Activated T-cell treated with anti-CD3 and anti-CD28 coated beads for 24 hours (primary cell): ENCODE measurements at regions not wholly inside any gene's neighbourhood (a gene's known extent, or its start where the extent isn't known, plus 50 kb on each side); places are given as distances from the start of the nearest gene placed in this dataset.
"Not testable (repeated sequence)": the region's sequence is repeated elsewhere in the genome, so short reads cannot be mapped to it uniquely, and the experiment has no call there.

Source experiments
- DNase-seq: peaks from one replicate; pipeline ENCODE4 v3.0.0-alpha.2; 2020; ENCODE audit warnings: low read depth

GRCh38 chr17:26936645-26937044, 357.3 kb upstream of the WSB1 start:
- not testable (repeated sequence) for DNase-seq

- not testable (repeated sequence) for DNase-seq
These were observed 356.1 kb upstream of the WSB1 start for GRCh38 chr17:26937750-26938322.

GRCh38 chr17:26939755-26940154, 354.2 kb upstream of the WSB1 start:
- DNase-seq, result not testable (repeated sequence)

DNA sequence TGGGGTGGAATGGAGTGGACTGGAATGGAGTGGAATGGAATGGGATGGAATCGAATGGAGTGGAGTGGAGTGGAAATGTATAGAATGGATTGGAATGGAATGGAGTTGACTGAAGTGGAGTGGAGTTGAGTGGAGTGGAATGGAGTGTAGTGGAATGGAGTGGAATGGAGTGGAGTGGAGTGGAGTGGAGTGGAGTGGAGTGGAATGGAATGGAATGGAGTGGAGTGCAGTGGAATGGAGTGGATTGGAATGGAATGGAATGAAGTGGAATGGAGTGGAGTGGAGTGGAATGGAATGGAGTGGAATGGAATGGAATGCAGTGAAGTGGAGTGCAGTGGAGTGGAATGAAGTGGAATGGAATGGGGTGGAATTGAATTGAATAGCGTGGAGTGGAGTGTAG, 353.3 kb upstream of the WSB1 start:
- not testable (repeated sequence) for DNase-seq

GRCh38 chr17:26962255-26963162, 331.4 kb upstream of the WSB1 start:
- no peak for DNase-seq

GRCh38 chr17:26963163-26963503, 330.8 kb upstream of the WSB1 start:
- DNase-seq, result no peak

DNA sequence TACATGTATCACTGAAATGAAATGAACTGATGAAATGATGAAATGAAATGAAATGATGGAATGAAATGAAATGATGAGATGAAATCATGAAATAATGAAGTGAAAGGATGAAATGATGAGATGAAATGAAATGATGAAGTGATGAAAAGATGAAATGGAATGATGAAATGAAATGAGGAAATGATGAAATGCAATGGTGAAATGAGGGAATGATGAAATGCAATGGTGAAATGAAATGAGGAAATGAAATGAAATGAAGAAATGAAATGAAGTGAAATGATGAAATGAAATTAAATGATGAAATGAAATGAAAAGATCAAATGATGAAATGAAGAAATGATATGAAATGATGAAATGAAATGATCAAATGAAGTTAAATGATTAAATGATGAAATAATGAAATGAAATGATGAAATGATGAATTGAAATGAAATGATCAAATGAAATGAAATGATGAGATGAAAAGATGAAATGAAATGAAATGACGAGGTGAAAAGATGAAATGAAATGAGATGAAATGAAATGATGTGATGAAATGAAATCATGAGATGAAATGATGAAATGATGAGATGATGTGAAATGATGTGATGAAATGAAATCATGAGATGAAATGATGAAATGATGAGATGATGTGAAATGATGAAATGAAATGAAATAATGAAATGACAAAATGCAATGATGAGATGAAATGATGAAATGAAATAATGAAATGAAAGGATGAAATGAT, 327.9 kb upstream of the WSB1 start:
- not testable (repeated sequence) for DNase-seq

DNA sequence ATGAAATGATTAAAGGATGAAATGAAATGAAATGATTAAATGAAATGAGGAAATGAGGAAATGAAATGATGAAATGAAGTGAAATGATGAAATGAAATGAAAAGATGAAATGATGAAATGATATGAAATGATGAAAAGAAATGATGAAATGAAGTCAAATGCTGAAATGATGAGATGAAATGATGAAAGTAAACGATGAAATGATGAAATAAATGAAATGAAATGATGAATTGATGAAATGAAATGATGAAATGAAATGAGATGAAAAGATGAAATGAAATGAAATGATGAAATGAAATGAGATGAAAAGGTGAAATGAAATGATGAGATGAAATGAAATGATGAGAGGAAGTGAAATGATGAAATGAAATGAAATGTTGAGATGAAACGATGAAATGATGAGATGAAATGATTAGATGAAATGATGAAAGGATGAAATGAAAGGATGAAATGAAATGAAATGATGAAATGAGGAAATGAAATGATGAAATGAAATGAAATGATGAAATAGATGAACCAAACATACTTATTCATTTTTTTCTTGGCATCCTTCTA, 327.2 kb upstream of the WSB1 start:
- DNase-seq, result not testable (repeated sequence)

GRCh38 chr17:26981845-26982425, 312.0 kb upstream of the WSB1 start:
- DNase-seq, result not testable (repeated sequence)

DNA sequence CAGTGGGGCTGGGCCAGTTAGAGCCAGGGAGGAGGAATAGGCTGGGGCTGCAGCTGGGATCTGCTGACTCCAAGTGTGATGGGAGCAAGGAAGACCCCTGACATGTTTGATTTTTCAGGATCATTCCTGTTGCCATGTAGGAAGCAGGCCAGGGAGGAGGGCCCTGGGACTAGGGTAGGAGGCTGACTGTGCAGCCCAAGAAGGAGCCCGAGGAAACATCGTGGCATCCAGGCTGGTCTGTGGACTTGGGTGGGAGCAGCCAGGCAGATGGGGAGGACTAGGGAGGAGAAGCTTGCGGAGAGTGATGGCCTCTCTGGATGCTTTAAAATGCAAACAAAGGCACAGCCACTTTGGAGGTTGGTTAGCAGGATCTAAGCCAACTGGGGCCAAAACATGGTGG, 311.4 kb upstream of the WSB1 start:
- DNase-seq, result not testable (repeated sequence)

DNA sequence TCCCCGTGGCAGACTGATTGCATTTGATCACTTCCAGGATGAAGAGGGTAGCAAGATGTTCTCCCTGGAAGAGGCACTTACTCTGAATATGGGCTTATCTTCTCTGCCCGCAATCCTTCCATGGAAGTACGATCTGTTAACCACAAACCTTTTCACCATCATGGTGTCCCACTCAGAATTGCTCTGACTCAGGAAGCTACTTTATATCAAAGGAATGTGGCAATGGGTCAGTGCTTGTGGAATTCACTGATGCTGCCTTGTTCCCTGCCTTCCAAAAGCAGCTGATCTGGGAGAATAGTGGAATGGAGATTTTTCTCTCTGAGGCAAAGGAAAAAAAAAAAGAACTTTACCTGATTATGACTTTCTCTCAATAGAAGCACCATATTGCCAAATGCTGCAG, 306.1 kb upstream of the WSB1 start:
- DNase-seq, result not testable (repeated sequence)

GRCh38 chr17:26994648-26995047, 299.3 kb upstream of the WSB1 start:
- not testable (repeated sequence) for DNase-seq

DNA sequence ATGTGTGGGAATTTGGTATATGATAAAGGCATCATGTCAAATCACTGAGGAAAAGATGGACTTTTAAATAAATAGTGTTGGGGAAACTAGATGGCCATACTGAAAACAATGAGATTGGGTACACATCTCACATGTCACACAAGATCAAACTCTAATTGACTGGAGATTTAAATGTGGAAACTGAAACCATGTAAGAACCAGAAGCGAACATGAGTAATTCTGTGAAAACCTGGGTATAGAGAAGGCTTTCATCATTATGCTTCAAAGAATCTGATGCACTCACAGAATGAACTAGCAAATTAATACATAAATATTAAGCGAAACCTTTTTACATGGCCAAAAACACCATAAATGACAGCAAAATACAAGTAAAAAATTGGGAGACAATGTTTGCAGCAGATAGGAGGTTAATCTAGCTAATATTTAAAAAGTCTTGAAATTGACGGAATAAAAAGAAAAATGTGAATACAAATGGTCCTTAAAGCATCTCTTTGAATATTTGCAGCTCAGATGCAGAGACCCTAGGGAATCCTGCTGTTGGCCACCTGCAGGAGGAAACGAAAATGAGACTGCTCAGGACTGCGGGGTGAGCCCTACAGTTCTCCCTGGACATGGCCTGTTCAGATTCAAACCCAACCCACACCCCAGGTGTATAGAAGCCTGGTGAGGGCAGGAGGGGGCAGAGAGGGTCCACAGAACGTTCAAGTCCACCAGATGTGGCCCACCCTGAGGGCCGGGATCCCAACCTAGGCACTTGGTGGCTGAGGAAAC, 297.6 kb upstream of the WSB1 start:
- DNase-seq, result not testable (repeated sequence)

DNA sequence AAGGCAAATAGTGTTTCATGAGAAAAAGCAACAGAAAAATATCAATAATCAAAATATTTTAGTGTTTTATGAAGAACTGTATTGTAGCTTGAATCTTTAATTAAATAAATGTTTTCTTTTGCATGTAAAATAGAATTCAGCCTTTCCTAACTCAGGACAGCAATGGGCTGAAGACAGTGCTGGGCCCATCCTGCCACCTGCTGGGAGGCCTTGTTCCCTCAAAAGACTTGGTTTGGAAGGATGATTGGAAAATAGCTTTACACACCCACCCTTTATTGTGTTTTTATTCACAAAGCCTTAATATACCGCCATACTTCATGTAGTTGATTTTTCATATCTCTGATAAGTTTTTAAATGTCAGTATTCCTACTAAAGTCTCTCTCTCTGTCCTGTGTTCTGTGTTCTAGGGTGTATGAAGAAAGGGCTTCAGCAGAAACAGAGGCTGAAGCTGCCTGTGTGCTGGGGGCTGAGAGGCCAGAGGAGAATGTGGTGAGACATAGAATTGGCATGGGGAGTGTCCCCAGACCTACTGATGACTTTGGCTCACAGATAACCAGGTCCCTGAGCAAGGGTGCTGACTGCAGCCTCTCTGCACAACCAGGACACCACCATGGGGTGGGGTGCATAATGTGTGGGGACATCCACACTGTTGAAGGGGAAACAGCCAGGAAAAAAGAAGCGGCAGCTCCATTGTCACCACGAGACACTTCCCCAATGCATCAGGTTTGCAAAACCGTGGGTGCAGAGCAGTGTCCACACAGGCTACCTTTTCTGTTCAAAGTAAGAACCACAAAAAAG, 286.0 kb upstream of the WSB1 start:
- not testable (repeated sequence) for DNase-seq

DNA sequence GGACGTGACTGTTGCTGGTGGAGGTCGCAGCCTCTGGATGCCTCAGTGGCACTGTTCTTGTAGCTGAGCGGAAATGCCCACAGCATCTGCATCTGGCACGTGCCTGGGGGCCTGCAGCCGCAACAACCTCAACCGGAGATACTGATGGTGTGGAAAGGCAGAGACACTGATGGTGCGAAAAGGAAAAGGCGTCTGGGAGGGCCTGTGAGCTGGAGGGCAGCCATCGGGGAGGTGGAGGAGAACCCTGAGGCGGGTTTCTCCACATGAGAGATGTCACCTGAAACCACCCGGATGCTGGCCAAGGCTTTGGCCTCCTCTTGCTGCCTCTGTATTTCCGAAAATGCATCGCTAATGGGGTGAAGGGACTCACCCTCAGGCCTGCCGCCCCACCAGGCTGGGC, 284.8 kb upstream of the WSB1 start:
- DNase-seq, result no peak

GRCh38 chr17:27010138-27010537, 283.8 kb upstream of the WSB1 start:
- not testable (repeated sequence) for DNase-seq

GRCh38 chr17:27030552-27030951, 263.4 kb upstream of the WSB1 start:
- DNase-seq, result not testable (repeated sequence)

DNA sequence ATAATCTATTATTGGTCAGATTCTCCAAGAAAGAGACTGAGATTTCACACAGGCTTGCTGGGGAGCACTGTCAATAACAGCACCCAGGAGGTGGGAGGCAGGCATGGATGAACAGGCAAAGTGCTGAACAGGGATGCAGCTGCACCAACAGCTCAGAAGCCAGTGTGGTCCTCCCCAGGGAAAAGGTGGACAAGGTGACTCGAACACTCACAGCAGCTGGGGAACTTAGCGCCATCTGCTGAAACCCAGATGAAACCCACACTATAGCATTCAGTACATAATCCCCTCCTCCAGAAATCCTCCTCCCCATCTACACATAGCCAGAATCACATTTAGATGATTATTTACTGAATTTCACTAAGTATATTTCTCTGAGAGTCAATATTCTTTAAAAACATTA, 255.2 kb upstream of the WSB1 start:
- DNase-seq, result no peak

DNA sequence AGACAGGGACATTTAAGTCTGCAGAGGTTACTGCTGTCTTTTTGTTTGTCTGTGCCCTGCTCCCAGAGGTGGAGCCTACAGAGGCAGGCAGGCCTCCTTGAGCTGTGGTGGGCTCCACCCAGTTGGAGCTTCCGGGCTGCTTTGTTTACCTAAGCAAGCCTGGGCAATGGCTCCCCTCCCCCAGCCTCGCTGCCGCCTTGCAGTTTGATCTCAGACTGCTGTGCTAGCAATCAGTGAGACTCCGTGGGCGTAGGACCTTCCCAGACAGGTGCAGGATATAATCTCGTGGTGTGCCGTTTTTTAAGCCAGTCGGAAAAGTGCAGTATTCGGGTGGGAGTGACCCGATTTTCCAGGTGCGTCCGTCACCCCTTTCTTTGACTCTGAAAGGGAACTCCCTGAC, 248.9 kb upstream of the WSB1 start:
- not testable (repeated sequence) for DNase-seq

DNA sequence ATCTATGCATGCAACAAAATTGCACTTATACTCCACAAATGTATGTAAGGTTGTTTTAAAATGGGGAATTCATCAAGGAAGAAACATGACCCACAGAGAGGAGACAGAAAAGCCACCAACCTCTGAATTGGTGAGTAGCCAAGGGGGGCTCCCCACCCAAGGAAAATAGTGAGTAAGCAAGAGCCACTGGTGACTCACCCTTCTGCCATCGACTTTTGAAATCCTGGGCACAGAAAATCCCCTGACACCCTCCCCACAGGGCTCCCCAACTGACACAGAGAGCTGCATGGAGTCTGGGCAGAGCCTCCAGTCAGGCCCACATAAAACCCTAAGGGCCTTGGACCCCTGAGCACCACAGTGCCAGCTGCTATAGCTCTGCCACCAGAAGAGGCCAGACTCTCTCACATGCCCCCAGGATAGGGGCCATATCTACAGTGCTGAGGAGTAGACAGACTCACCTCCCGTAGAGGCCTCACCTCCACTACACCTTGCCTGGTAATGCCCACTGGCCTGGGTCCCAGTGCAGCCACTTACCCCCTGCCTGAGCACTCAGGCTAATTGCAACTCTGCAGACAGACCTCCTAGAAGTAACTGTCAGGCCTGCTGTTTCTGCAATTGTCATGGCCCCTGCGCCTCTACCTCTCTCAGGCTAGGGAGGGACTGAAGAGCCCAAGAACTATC, 244.7 kb upstream of the WSB1 start:
- DNase-seq, result no peak
